ENCODE measurements at regions not wholly inside any gene's neighbourhood (a gene's known extent, or its start where the extent isn't known, plus 50 kb on each side); places are given as distances from the start of the nearest gene placed in this dataset.

- H3K4me3 ChIP-seq (ENCODE audit: low read length), result no peak overlapping the region
- Mint-ChIP-seq H3K27me3 (ENCODE audit: low read depth in 2 of 2) (no peaks in the 10 kb centered on the region), H3K4me3 (no peak overlapping the region), H3K4me1 (peaks cover 6 to 17% of the 10 kb centered on the region in 2 donors), H3K9me3 (no peaks in the 10 kb centered on the region), H3K27ac (no peak overlapping the region), H3K36me3 (no peaks in the 10 kb centered on the region)
- intact Hi-C loops (cut with micrococcal nuclease), result no loop called here
- no peaks in the 10 kb centered on the region for H3K9me3 ChIP-seq (ENCODE audit: control insufficient read depth, insufficient read depth, low read length)
- no peak overlapping the region for H3K27ac ChIP-seq (ENCODE audit: low read length)
- WGBS (ENCODE audit: insufficient coverage), result 100% methylated on average over 1 of the region's 1 CpG
- H3K27me3 ChIP-seq (ENCODE audit: control insufficient read depth, insufficient read depth, low read length), result no peaks in the 10 kb centered on the region
- DNase-seq (no peak), ATAC-seq (no peak)
- H3K4me1 ChIP-seq (ENCODE audit: control insufficient read depth, insufficient read depth, low read length), result peaks cover 5% of the 10 kb centered on the region
- TF ChIP-seq CTCF (IDR thresholded peaks at IDR 0.05), result no peak
- no peaks in the 10 kb centered on the region for H3K36me3 ChIP-seq (ENCODE audit: control insufficient read depth, insufficient read depth, low read length)
These were observed 69.1 kb upstream of the SATB1 start for GRCh38 chr3:18494251-18494650.

- peak in 1 of 2 donors; percentile 63 for DNase-seq
- ATAC-seq, result peak in 1 of 3 donors; percentile 42
- intact Hi-C loops (cut with micrococcal nuclease), result no loop called here
These were observed 64.8 kb upstream of the SATB1 start for GRCh38 chr3:18489939-18490338.

GRCh38 chr3:18483226-18483625 is 58.1 kb upstream of the SATB1 start:
- Mint-ChIP-seq H3K4me3 (no peak overlapping the region), H3K9me3 (no peaks in the 10 kb centered on the region), H3K4me1 (peaks cover 7 to 12% of the 10 kb centered on the region in 2 donors), H3K27me3 (ENCODE audit: low read depth in 2 of 2) (no peaks in the 10 kb centered on the region), H3K36me3 (peaks cover 9% of the 10 kb centered on the region), H3K27ac (no peak overlapping the region)
- TF ChIP-seq CTCF (IDR thresholded peaks at IDR 0.05), result no peak
- Histone ChIP-seq H3K4me3 (ENCODE audit: low read length) (no peak overlapping the region), H3K27me3 (ENCODE audit: control insufficient read depth, insufficient read depth, low read length) (no peaks in the 10 kb centered on the region), H3K27ac (ENCODE audit: low read length) (no peak overlapping the region), H3K9me3 (ENCODE audit: control insufficient read depth, insufficient read depth, low read length) (no peaks in the 10 kb centered on the region), H3K4me1 (ENCODE audit: control insufficient read depth, insufficient read depth, low read length) (no peaks in the 10 kb centered on the region), H3K36me3 (ENCODE audit: control insufficient read depth, insufficient read depth, low read length) (no peaks in the 10 kb centered on the region)
- ATAC-seq (no peak), DNase-seq (no peak)
- intact Hi-C loops (cut with micrococcal nuclease), result no loop called here
- no CpG with 5 or more reads among the region's 3 CpGs for WGBS (ENCODE audit: insufficient coverage)

More at GRCh38 chr3:18489939-18490338, 64.8 kb upstream of the SATB1 start:
- H3K4me3 ChIP-seq (ENCODE audit: low read length), result no peak overlapping the region
- no peaks in the 10 kb centered on the region for H3K27me3 ChIP-seq (ENCODE audit: control insufficient read depth, insufficient read depth, low read length)
- no peak overlapping the region for H3K4me3 Mint-ChIP-seq
- H3K4me1 ChIP-seq (ENCODE audit: control insufficient read depth, insufficient read depth, low read length), result peaks cover 5% of the 10 kb centered on the region
- peaks cover 0 to 15% of the 10 kb centered on the region in 2 donors for H3K4me1 Mint-ChIP-seq
- no peak overlapping the region for H3K27ac Mint-ChIP-seq
- H3K9me3 Mint-ChIP-seq, result no peaks in the 10 kb centered on the region
- WGBS (ENCODE audit: insufficient coverage), result 40% methylated on average over 2 of the region's 4 CpGs
- H3K9me3 ChIP-seq (ENCODE audit: control insufficient read depth, insufficient read depth, low read length), result no peaks in the 10 kb centered on the region
- no peak for TF ChIP-seq CTCF (IDR thresholded peaks at IDR 0.05)
- H3K36me3 Mint-ChIP-seq, result peaks cover 7% of the 10 kb centered on the region
- H3K27me3 Mint-ChIP-seq (ENCODE audit: low read depth in 2 of 2), result no peaks in the 10 kb centered on the region
- no peaks in the 10 kb centered on the region for H3K36me3 ChIP-seq (ENCODE audit: control insufficient read depth, insufficient read depth, low read length)
- no peak overlapping the region for H3K27ac ChIP-seq (ENCODE audit: low read length)

GRCh38 chr3:18481946-18482548 is 56.9 kb upstream of the SATB1 start:
- Histone ChIP-seq H3K27ac (ENCODE audit: low read length) (no peak overlapping the region), H3K4me3 (ENCODE audit: low read length) (no peak overlapping the region), H3K27me3 (ENCODE audit: control insufficient read depth, insufficient read depth, low read length) (no peaks in the 10 kb centered on the region), H3K9me3 (ENCODE audit: control insufficient read depth, insufficient read depth, low read length) (no peaks in the 10 kb centered on the region), H3K36me3 (ENCODE audit: control insufficient read depth, insufficient read depth, low read length) (no peaks in the 10 kb centered on the region), H3K4me1 (ENCODE audit: control insufficient read depth, insufficient read depth, low read length) (no peaks in the 10 kb centered on the region)
- DNase-seq (no peak), ATAC-seq (no peak)
- no peak for TF ChIP-seq CTCF (IDR thresholded peaks at IDR 0.05)
- Mint-ChIP-seq H3K4me3 (no peak overlapping the region), H3K27me3 (ENCODE audit: low read depth in 2 of 2) (no peaks in the 10 kb centered on the region), H3K9me3 (no peaks in the 10 kb centered on the region), H3K27ac (no peak overlapping the region), H3K36me3 (peaks cover 9% of the 10 kb centered on the region), H3K4me1 (peaks cover 7 to 12% of the 10 kb centered on the region in 2 donors)
- intact Hi-C loops (cut with micrococcal nuclease), result no loop called here
- 53% methylated on average over 3 of the region's 4 CpGs for WGBS (ENCODE audit: insufficient coverage)
